GM23338 (cell line): ENCODE measurements at regions not wholly inside any gene's neighbourhood (a gene's known extent, or its start where the extent isn't known, plus 50 kb on each side); places are given as distances from the start of the nearest gene placed in this dataset.

ENCODE experiments used
- ATAC-seq: fragments of 200-7000 bp; cut with Tn5 transposase; 3 replicates; pipeline ENCODE4 v1.9.1; 2020
- DNase-seq: peaks from one replicate; pipeline ENCODE4 v3.0.0-alpha.2; 2015; ENCODE audit warnings: low spot score
- H2AFZ ChIP-seq: fragments of 200-600 bp; sonication (generic); 2 replicates; pipeline ENCODE4 v1.8.0; 2016; ENCODE audit warnings: antibody characterized with exemption, mild to moderate bottlenecking, moderate library complexity
- H3F3A ChIP-seq: fragments of 200-600 bp; sonication (generic); replicated peaks from 2 replicates; pipeline ENCODE4 v1.8.0; 2017; ENCODE audit warnings: antibody characterized with exemption, mixed run types, low read depth
- H3K27ac ChIP-seq: fragments of 200-600 bp; sonication (generic); 2 replicates; pipeline ENCODE4 v1.6.1; 2016; ENCODE audit warnings: low read depth
- H3K27me3 ChIP-seq: fragments of 200-600 bp; sonication (generic); 2 replicates; pipeline ENCODE4 v1.8.0; 2016; ENCODE audit warnings: mild to moderate bottlenecking, mixed run types, moderate library complexity; ENCODE audit not compliant: insufficient read depth
- H3K36me3 ChIP-seq: fragments of 200-600 bp; sonication (generic); 2 replicates; pipeline ENCODE4 v1.8.0; 2016; ENCODE audit warnings: mild to moderate bottlenecking; ENCODE audit not compliant: insufficient read depth
- H3K4me1 ChIP-seq: fragments of 200-600 bp; sonication (generic); 2 replicates; pipeline ENCODE4 v1.8.0; 2016; ENCODE audit warnings: mild to moderate bottlenecking, moderate library complexity; ENCODE audit not compliant: insufficient read depth
- H3K4me2 ChIP-seq: fragments of 200-600 bp; sonication (generic); 2 replicates; pipeline ENCODE4 v1.7.1; 2017; ENCODE audit warnings: mixed run types
- H3K4me3 ChIP-seq: fragments of 200-600 bp; sonication (generic); 2 replicates; pipeline ENCODE4 v1.6.1; 2016; ENCODE audit warnings: mixed run types
- H3K79me2 ChIP-seq: fragments of 200-600 bp; sonication (generic); replicated peaks from 2 replicates; pipeline ENCODE4 v1.8.0; 2017; ENCODE audit warnings: mild to moderate bottlenecking; ENCODE audit not compliant: insufficient read depth
- H3K9me2 ChIP-seq: fragments of 200-600 bp; sonication (generic); 2 replicates; pipeline ENCODE4 v1.8.0; 2017; ENCODE audit not compliant: insufficient read depth
- H4K20me1 ChIP-seq: fragments of 200-600 bp; sonication (generic); replicated peaks from 2 replicates; pipeline ENCODE4 v1.8.0; 2017; ENCODE audit warnings: mild to moderate bottlenecking; ENCODE audit not compliant: insufficient read depth
- H3K27ac Mint-ChIP-seq: 2 replicates; pipeline ENCODE4 v1.8.0; 2020; ENCODE audit warnings: inconsistent platforms, mild to moderate bottlenecking, moderate library complexity, mixed read lengths
- H3K27me3 Mint-ChIP-seq: 3 replicates; pipeline ENCODE4 v1.8.0; 2022; ENCODE audit warnings: low read depth, mild to moderate bottlenecking, moderate library complexity, mixed read lengths, inconsistent platforms; ENCODE audit not compliant: insufficient read depth, poor library complexity
- H3K36me3 Mint-ChIP-seq: 3 replicates; pipeline ENCODE4 v1.8.0; 2021; ENCODE audit warnings: low read depth, mild to moderate bottlenecking, inconsistent platforms, moderate library complexity, mixed read lengths
- H3K4me1 Mint-ChIP-seq: 3 replicates; pipeline ENCODE4 v1.8.0; 2020; ENCODE audit warnings: mild to moderate bottlenecking, inconsistent platforms, mixed read lengths
- H3K4me3 Mint-ChIP-seq: 3 replicates; pipeline ENCODE4 v1.8.0; 2021; ENCODE audit warnings: moderate library complexity, mild to moderate bottlenecking, inconsistent platforms, mixed read lengths
- H3K9me3 Mint-ChIP-seq: 3 replicates; pipeline ENCODE4 v1.8.0; 2020; ENCODE audit warnings: moderate library complexity, mild to moderate bottlenecking, inconsistent platforms, mixed read lengths
- CREB1 ChIP-seq: fragments of 250-450 bp; sonication (Bioruptor Pico); IDR thresholded peaks from 2 replicates; pipeline ENCODE4 v1.5.0; 2020; ENCODE audit warnings: low read depth, mild to moderate bottlenecking, moderate library complexity
- CTCF ChIP-seq, 2 experiments: fragments of 200-600 bp in 1 of 2; sonication (generic) in 1 of 2; conservative IDR thresholded peaks; 2 replicates each; pipeline versions ENCODE4 v1.5.1 to v1.6.1; 2016 to 2017; ENCODE audit warnings: antibody characterized with exemption in 2 of 2, low read depth in 2 of 2, mild to moderate bottlenecking in 2 of 2, moderate library complexity in 1 of 2
- ETS1 ChIP-seq: IDR thresholded peaks from 2 replicates; pipeline ENCODE4 v1.6.1; 2016; ENCODE audit warnings: antibody characterized with exemption
- EZH2 ChIP-seq: fragments of 200-600 bp; sonication (generic); IDR thresholded peaks from one replicate; pipeline ENCODE4 v1.8.0; 2017; ENCODE audit warnings: antibody characterized with exemption, mild to moderate bottlenecking, low read depth; ENCODE audit not compliant: unreplicated experiment
- EZH2phosphoT487 ChIP-seq: fragments of 200-600 bp; sonication (generic); IDR thresholded peaks from one replicate; pipeline ENCODE4 v1.8.1; 2018; ENCODE audit warnings: antibody characterized with exemption; ENCODE audit not compliant: unreplicated experiment
- JUNB ChIP-seq: IDR thresholded peaks from one replicate; pipeline ENCODE4 v1.6.1; 2016; ENCODE audit warnings: antibody characterized with exemption; ENCODE audit not compliant: unreplicated experiment
- NANOG ChIP-seq: IDR thresholded peaks from 2 replicates; pipeline ENCODE4 v1.6.1; 2016; ENCODE audit warnings: antibody characterized with exemption, borderline replicate concordance
- POLR2AphosphoS5 ChIP-seq: IDR thresholded peaks from 2 replicates; pipeline ENCODE4 v1.6.1; 2016; ENCODE audit warnings: antibody characterized with exemption, low read depth
- REST ChIP-seq: IDR thresholded peaks from one replicate; pipeline ENCODE4 v1.6.1; 2018; ENCODE audit warnings: antibody characterized with exemption; ENCODE audit not compliant: unreplicated experiment
- STAT1 ChIP-seq: IDR thresholded peaks from one replicate; pipeline ENCODE4 v1.6.1; 2016; ENCODE audit warnings: antibody characterized with exemption; ENCODE audit not compliant: unreplicated experiment
- ZNF114 ChIP-seq: fragments of 250-450 bp; sonication (Bioruptor Pico); IDR thresholded peaks from 2 replicates; pipeline ENCODE4 v1.5.0; 2020; ENCODE audit warnings: mild to moderate bottlenecking, moderate library complexity
- ZNF331 ChIP-seq: fragments of 250-450 bp; sonication (Bioruptor Pico); IDR thresholded peaks from 2 replicates; pipeline ENCODE4 v1.5.0; 2020; ENCODE audit warnings: low read depth, mild to moderate bottlenecking, moderate library complexity
- ZNF462 ChIP-seq: fragments of 250-450 bp; sonication (Bioruptor Pico); IDR thresholded peaks from 2 replicates; pipeline ENCODE4 v1.5.0; 2020; ENCODE audit warnings: mild to moderate bottlenecking, moderate library complexity

- Histone ChIP-seq H3K79me2 (no peaks in the 10 kb centered on the region), H3K4me2 (no peak overlapping the region), H3K27me3 (no peaks in the 10 kb centered on the region), H3K27ac (no peak overlapping the region), H3K36me3 (no peaks in the 10 kb centered on the region), H3K4me1 (no peaks in the 10 kb centered on the region), H3F3A (no peaks in the 10 kb centered on the region), H3K9me2 (no peaks in the 10 kb centered on the region), H2AFZ (no peak overlapping the region), H3K4me3 (no peak overlapping the region), H4K20me1 (no peaks in the 10 kb centered on the region)
- ATAC-seq (no peak), DNase-seq (no peak)
- H3K27me3 Mint-ChIP-seq = peaks cover 2% of the 10 kb centered on the region
- H3K4me1 Mint-ChIP-seq = no peaks in the 10 kb centered on the region
- no peak overlapping the region for H3K4me3 Mint-ChIP-seq
- peaks cover 14% of the 10 kb centered on the region; the same call in 2 of the 3 replicates for H3K9me3 Mint-ChIP-seq
- H3K27ac Mint-ChIP-seq = no peak overlapping the region
- TF ChIP-seq ZNF331 (no peak), REST (no peak), CREB1 (no peak), EZH2phosphoT487 (no peak), ZNF114 (CRISPR knock-in tag) (no peak), STAT1 (no peak), POLR2AphosphoS5 (no peak), JUNB (no peak), EZH2 (no peak), ZNF462 (CRISPR knock-in tag) (no peak), CTCF (conservative IDR thresholded peaks at IDR 0.05; ENCODE audit: low read depth in 2 of 2) (no peak), ETS1 (no peak), NANOG (no peak)
- H3K36me3 Mint-ChIP-seq = no peaks in the 10 kb centered on the region
Measured at GRCh38 chr12:77531912-77532311, 298.8 kb upstream of the NAV3 start.
